ENCODE measurements at regions not wholly inside any gene's neighbourhood (a gene's known extent, or its start where the extent isn't known, plus 50 kb on each side); places are given as distances from the start of the nearest gene placed in this dataset.

GRCh38 chr3:196147116-196147515 lies 64.1 kb downstream of the ZDHHC19 start:
- TF ChIP-seq CTCF (conservative IDR thresholded peaks at IDR 0.05): no peak

GRCh38 chr3:196145468-196146262 lies 63.8 kb upstream of the TFRC start:
- no peak for DNase-seq (ENCODE audit: extremely low spot score, unreplicated experiment)
- no peaks in the 10 kb centered on the region for H3K36me3 Mint-ChIP-seq
- no peak overlapping the region for H3K27ac Mint-ChIP-seq
- peaks cover 18% of the 10 kb centered on the region for H3K4me1 Mint-ChIP-seq (ENCODE audit: unreplicated experiment)
- peaks cover 5% of the 10 kb centered on the region for H3K9me3 Mint-ChIP-seq
- no peak for TF ChIP-seq CTCF (conservative IDR thresholded peaks at IDR 0.05)
- H3K27me3 Mint-ChIP-seq: no peaks in the 10 kb centered on the region
- H3K4me3 Mint-ChIP-seq: no peak overlapping the region

More at GRCh38 chr3:196147116-196147515, 64.1 kb downstream of the ZDHHC19 start:
- DNase-seq (ENCODE audit: extremely low spot score, unreplicated experiment): no peak
- H3K4me3 Mint-ChIP-seq: no peak overlapping the region
- peaks cover 11% of the 10 kb centered on the region for H3K4me1 Mint-ChIP-seq (ENCODE audit: unreplicated experiment)
- H3K27me3 Mint-ChIP-seq: peaks cover 4% of the 10 kb centered on the region
- no peaks in the 10 kb centered on the region for H3K36me3 Mint-ChIP-seq
- H3K27ac Mint-ChIP-seq: peak overlapping the region; percentile 13
- H3K9me3 Mint-ChIP-seq: peaks cover 5% of the 10 kb centered on the region

- H3K36me3 Mint-ChIP-seq: no peaks in the 10 kb centered on the region
- H3K9me3 Mint-ChIP-seq: peaks cover 5% of the 10 kb centered on the region
- H3K4me1 Mint-ChIP-seq (ENCODE audit: unreplicated experiment): peaks cover 18% of the 10 kb centered on the region
- H3K27ac Mint-ChIP-seq: peak overlapping the region; percentile 46
- TF ChIP-seq CTCF (conservative IDR thresholded peaks at IDR 0.05): no peak
- H3K4me3 Mint-ChIP-seq: no peak overlapping the region
- H3K27me3 Mint-ChIP-seq: no peaks in the 10 kb centered on the region
- no peak for DNase-seq (ENCODE audit: extremely low spot score, unreplicated experiment)
Observed at GRCh38 chr3:196144383-196145105, 62.7 kb upstream of the TFRC start.

GRCh38 chr3:196143708-196144382 lies 62.0 kb upstream of the TFRC start:
- Mint-ChIP-seq H3K36me3 (no peaks in the 10 kb centered on the region), H3K9me3 (peaks cover 5% of the 10 kb centered on the region), H3K4me1 (ENCODE audit: unreplicated experiment) (peaks cover 22% of the 10 kb centered on the region), H3K27ac (no peak overlapping the region), H3K27me3 (no peaks in the 10 kb centered on the region), H3K4me3 (no peak overlapping the region)
- no peak for DNase-seq (ENCODE audit: extremely low spot score, unreplicated experiment)
- TF ChIP-seq CTCF (conservative IDR thresholded peaks at IDR 0.05): no peak

- H3K4me3 Mint-ChIP-seq: peak overlapping the region; percentile 78
- H3K4me1 Mint-ChIP-seq (ENCODE audit: unreplicated experiment): peaks cover 23% of the 10 kb centered on the region
- H3K27ac Mint-ChIP-seq: peak overlapping the region; percentile 94
- H3K9me3 Mint-ChIP-seq: peaks cover 5% of the 10 kb centered on the region
- TF ChIP-seq CTCF (conservative IDR thresholded peaks at IDR 0.05): no peak
- no peak for DNase-seq (ENCODE audit: extremely low spot score, unreplicated experiment)
- H3K36me3 Mint-ChIP-seq: no peaks in the 10 kb centered on the region
- no peaks in the 10 kb centered on the region for H3K27me3 Mint-ChIP-seq
Observed at GRCh38 chr3:196142202-196142956, 60.5 kb upstream of the TFRC start.
